Smooth muscle cell (in vitro differentiated cells): ENCODE measurements at regions not wholly inside any gene's neighbourhood (a gene's known extent, or its start where the extent isn't known, plus 50 kb on each side); places are given as distances from the start of the nearest gene placed in this dataset.

Source experiments
- DNase-seq: peaks from one replicate; lab custom pipeline; 2025; ENCODE audit not compliant: unreplicated experiment; lab: John Stamatoyannopoulos, UW
- H2AFZ ChIP-seq: fragments of 200-600 bp; sonication (generic); 2 replicates; pipeline ENCODE4 v1.6.0; 2016; ENCODE audit warnings: antibody characterized with exemption, low read depth, mild to moderate bottlenecking
- H3F3A ChIP-seq: fragments of 200-600 bp; sonication (generic); 2 replicates; pipeline ENCODE4 v1.6.0; 2017; ENCODE audit warnings: antibody characterized with exemption, low read depth
- H3K27ac ChIP-seq: fragments of 200-600 bp; sonication (generic); 2 replicates; pipeline ENCODE4 v1.5.1; 2016; ENCODE audit warnings: low read depth, mild to moderate bottlenecking
- H3K27me3 ChIP-seq: fragments of 200-600 bp; sonication (generic); 2 replicates; pipeline ENCODE4 v1.6.1; 2016; ENCODE audit warnings: low read depth, mild to moderate bottlenecking
- H3K36me3 ChIP-seq: fragments of 200-600 bp; sonication (generic); 2 replicates; pipeline ENCODE4 v1.5.1; 2016; ENCODE audit warnings: low read depth
- H3K4me1 ChIP-seq: fragments of 200-600 bp; sonication (generic); 2 replicates; pipeline ENCODE4 v1.5.1; 2016; ENCODE audit warnings: low read depth
- H3K4me2 ChIP-seq: fragments of 200-600 bp; sonication (generic); 2 replicates; pipeline ENCODE4 v1.6.0; 2016; ENCODE audit warnings: mild to moderate bottlenecking
- H3K4me3 ChIP-seq: fragments of 200-600 bp; sonication (generic); 2 replicates; pipeline ENCODE4 v1.5.1; 2016; ENCODE audit warnings: mild to moderate bottlenecking
- H3K79me2 ChIP-seq: fragments of 200-600 bp; sonication (generic); 2 replicates; pipeline ENCODE4 v1.6.0; 2016; ENCODE audit warnings: low read depth, mild to moderate bottlenecking
- H3K9ac ChIP-seq: fragments of 200-600 bp; sonication (generic); 2 replicates; pipeline ENCODE4 v1.6.0; 2016; ENCODE audit warnings: low read depth
- H3K9me3 ChIP-seq: fragments of 200-600 bp; sonication (generic); replicated peaks from 2 replicates; pipeline ENCODE4 v1.5.1; 2016; ENCODE audit warnings: low read depth
- H4K20me1 ChIP-seq: fragments of 200-600 bp; sonication (generic); 2 replicates; pipeline ENCODE4 v1.6.0; 2016; ENCODE audit warnings: low read depth
- CTCF ChIP-seq: fragments of 200-600 bp; sonication (generic); IDR thresholded peaks from 2 replicates; pipeline ENCODE4 v1.5.1; 2017; ENCODE audit warnings: borderline replicate concordance, mild to moderate bottlenecking, antibody characterized with exemption; ENCODE audit not compliant: insufficient read depth, poor library complexity, severe bottlenecking
- WGBS: methylation state at CpG from one replicate; pipeline ENCODE4 v1.1.7; 2016; ENCODE audit warnings: low lambda C conversion rate; 5-methylcytosine and 5-hydroxymethylcytosine counted together

- no peak for TF ChIP-seq CTCF
- no peaks in the 10 kb centered on the region for H3K4me1 ChIP-seq
These were observed 1097.8 kb upstream of the SLC10A2 start for GRCh38 chr13:104163866-104164630.

GRCh38 chr13:104160536-104160935 lies 1094.3 kb upstream of the SLC10A2 start:
- Histone ChIP-seq H3K4me3 (no peak overlapping the region), H4K20me1 (no peaks in the 10 kb centered on the region), H3K4me1 (no peaks in the 10 kb centered on the region), H3K9me3 (no peaks in the 10 kb centered on the region), H3K79me2 (no peaks in the 10 kb centered on the region), H3K27ac (no peak overlapping the region), H3K4me2 (no peak overlapping the region), H3F3A (no peaks in the 10 kb centered on the region), H3K27me3 (no peaks in the 10 kb centered on the region), H3K9ac (no peak overlapping the region), H3K36me3 (no peaks in the 10 kb centered on the region), H2AFZ (no peak overlapping the region)
- TF ChIP-seq CTCF = no peak
- no peak for DNase-seq
- WGBS = 95% methylated on average over 1 of the region's 1 CpG

More at GRCh38 chr13:104163866-104164630, 1097.8 kb upstream of the SLC10A2 start:
- no peaks in the 10 kb centered on the region for H3K79me2 ChIP-seq
- H4K20me1 ChIP-seq = no peaks in the 10 kb centered on the region
- no peaks in the 10 kb centered on the region for H3F3A ChIP-seq
- no peak overlapping the region for H2AFZ ChIP-seq
- no peak overlapping the region for H3K4me2 ChIP-seq
- no peaks in the 10 kb centered on the region for H3K36me3 ChIP-seq
- 72% methylated on average over 4 of the region's 4 CpGs for WGBS
- no peak overlapping the region for H3K27ac ChIP-seq
- no peak overlapping the region for H3K9ac ChIP-seq
- no peaks in the 10 kb centered on the region for H3K9me3 ChIP-seq
- H3K4me3 ChIP-seq = no peak overlapping the region
- no peak for DNase-seq
- H3K27me3 ChIP-seq = no peaks in the 10 kb centered on the region

- 44% methylated on average over 9 of the region's 9 CpGs for WGBS
- Histone ChIP-seq H3K9ac (no peak overlapping the region), H3F3A (no peaks in the 10 kb centered on the region), H2AFZ (peak overlapping the region; percentile 81), H3K27ac (no peak overlapping the region), H3K4me3 (no peak overlapping the region), H3K79me2 (no peaks in the 10 kb centered on the region), H3K36me3 (no peaks in the 10 kb centered on the region), H4K20me1 (no peaks in the 10 kb centered on the region), H3K9me3 (no peaks in the 10 kb centered on the region), H3K4me2 (no peak overlapping the region), H3K27me3 (no peaks in the 10 kb centered on the region), H3K4me1 (no peaks in the 10 kb centered on the region)
- no peak for DNase-seq
- TF ChIP-seq CTCF = no peak
These were observed 1077.7 kb upstream of the SLC10A2 start for GRCh38 chr13:104143760-104144416.
